ENCODE measurements at regions not wholly inside any gene's neighbourhood (a gene's known extent, or its start where the extent isn't known, plus 50 kb on each side); places are given as distances from the start of the nearest gene placed in this dataset.
"Not testable (repeated sequence)": the region's sequence is repeated elsewhere in the genome, so short reads cannot be mapped to it uniquely, and the experiment has no call there.

GRCh38 chr16:90168349-90169126 lies 91.4 kb upstream of the PRDM7 start:
- not testable (repeated sequence) for TF ChIP-seq CTCF, POLR2A (IDR thresholded peaks at IDR 0.05)

Measured in right lobe of liver (tissue), 4 donors.